Embryonic facial prominence (tissue), 1 donor: ENCODE measurements at regions not wholly inside any gene's neighbourhood (a gene's known extent, or its start where the extent isn't known, plus 50 kb on each side); places are given as distances from the start of the nearest gene placed in this dataset.

Source experiments
- DNase-seq: peaks from one replicate; pipeline ENCODE4 v3.0.0-alpha.2; 2016; ENCODE audit errors: extremely low spot score

DNA sequence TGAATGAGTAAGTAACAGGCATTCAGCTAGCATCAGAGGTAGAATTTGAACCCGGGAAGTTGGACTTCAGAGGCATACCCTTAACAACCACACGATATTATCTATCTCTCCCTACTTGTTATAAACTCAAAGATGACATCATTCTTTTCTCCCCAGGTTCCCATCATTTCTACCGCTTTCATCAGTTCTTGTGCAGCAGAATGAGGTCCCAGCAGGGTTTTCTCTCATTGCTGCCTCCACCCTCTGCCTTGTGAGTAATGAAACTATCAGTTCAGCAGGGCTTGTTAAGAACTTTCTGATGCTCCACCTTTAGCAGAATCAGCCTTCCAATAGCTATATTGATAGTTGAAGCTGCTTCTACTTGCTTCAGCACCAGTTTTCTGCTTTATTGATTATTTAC is 487.5 kb upstream of the KCNMB2 start:
- DNase-seq: no peak

DNA sequence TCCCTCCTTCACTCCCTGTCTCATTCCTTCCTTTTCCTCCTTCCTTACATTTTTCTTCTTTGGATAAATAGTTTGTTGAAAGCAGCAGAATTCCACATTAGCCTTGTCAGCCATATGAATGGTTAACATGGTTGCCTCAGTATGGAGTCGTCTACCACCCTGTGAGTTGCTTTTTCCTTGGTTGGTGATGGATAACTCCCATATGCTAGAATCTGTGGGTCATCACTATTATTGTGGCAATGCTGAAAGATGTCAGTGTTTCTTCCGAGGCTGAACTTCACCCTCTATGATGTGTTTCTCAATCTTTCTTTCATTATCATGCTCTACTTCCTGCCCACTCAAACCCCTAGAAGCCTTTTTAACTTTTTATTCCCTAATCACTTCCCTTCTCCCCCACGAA is 481.8 kb upstream of the KCNMB2 start:
- no peak for DNase-seq

DNA sequence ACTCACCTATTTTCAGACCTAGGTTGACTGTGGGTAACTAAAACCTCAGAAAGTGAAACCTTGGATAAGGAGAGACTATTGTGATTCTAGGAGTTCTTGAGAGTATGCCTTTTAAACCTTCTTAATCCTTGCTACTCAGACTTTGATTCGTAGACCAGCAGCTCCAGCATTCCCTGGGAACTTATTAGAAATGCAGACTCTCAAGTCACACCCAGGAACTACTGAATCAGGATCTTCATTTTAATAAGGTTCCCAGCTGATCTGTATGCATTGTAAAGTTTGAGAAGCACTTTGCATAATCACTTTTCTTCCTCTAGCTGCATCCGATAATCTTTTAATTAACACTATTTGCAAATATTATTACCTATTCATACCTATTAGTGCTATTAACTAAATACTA is 480.3 kb upstream of the KCNMB2 start:
- no peak for DNase-seq

DNA sequence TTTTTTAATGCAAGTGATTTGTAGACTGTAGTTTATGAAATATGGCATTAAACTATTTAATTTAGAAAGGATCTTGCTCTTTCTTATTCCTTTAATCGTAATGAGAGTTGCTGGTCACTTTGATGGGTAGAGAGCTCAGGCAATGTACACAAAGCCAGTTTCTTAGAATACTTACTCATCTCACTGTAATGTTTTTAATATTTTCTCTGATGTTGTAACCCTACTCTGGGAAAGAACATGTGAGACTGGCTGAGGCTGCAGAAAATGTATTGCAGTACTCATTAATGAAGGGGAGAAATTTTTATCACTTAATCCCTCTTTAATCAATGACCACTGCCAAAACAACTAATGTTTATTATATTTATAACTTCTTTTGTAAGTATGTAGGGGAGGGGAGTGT is 479.4 kb upstream of the KCNMB2 start:
- no peak for DNase-seq

DNA sequence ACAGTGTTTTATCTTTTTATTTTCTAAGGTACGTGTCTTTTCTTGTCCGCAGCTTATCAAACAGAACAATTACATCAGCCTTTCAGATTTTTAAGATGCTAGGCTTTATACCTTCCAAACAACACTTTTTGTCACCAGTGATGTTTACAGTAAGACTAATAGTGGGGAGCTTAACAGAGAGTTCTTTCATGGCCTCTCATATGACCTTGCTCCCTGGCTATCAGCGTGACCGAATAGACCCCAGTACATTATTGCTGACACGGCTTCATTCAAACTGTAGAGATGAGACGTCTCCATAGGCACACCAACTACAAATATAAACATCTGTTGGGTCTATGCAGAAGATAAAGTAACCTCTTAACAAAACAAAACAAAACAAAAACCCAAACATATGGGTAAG is 477.6 kb upstream of the KCNMB2 start:
- DNase-seq: no peak

DNA sequence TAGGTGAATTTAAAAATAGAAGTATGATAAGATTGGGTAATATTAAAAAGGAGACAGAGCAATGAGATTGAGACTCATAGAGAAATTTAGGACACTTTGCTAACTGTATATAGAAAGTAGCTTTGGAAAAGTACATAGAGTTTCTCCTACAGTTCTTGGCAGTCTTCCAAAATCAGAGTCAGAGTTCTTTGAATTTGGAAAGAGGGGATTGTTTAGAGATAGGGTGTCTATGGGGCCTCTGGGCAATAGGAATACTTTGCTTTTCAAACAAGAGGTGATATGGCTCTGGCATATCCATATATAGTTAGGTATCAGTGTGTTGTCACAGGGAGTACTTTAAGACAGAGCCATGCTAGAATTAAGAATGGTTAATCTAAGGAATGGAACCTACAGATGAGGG is 477.1 kb upstream of the KCNMB2 start:
- no peak for DNase-seq

DNA sequence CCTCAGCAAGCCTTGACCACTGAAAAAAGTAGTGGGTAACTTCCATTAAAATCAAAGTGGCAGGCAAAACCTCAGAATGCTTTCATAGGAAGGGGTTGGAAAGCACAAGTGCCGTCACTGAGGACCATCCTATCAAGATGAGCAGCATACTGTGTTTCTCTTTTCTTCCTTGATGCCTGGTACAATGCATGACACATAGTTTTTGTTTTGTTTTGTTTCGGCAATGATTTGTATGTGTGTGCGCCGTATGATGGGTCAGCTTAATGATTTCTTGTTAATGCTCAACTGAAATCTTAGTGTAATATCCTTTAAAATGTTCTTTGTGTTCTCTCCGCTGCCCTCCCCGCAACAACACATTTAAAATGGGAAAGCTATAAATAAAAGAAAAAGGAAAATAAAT is 476.4 kb upstream of the KCNMB2 start:
- no peak for DNase-seq

DNA sequence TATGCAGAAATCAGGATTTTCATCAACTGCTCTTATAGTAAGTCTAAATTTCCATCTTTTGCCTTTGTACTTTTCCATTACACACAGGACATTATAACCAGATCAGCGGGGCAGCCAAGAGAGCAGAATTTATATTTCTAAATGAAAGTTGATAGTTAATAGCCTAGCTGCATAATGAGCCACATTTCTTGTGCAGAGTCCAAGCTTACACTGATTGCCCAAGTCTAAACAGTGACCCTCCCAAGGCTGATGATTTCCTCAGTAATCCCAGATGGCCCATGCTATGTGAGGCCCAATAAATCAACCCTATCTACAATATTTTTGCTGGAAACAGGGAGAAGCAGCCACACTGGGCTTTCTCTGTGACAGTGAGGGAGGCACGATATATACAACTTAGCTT is 475.8 kb upstream of the KCNMB2 start:
- no peak for DNase-seq

DNA sequence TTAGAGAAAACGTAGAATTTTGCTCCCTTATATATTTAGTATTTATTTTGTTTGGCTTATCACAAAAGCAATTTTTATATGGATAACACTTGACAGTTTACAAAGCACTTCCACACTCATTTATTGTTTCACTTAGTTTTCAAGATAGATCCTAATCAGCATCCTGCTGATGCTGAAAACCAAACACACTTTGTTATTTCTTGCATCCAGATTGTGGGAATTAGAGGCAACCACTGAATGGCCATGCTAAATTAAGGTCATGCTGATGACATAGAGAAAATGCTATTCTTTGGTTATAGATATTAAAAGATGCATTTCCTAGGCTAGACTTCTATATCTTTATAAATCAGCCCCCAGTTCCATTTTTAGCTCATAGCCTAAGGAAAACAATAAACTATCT is 474.1 kb upstream of the KCNMB2 start:
- no peak for DNase-seq

DNA sequence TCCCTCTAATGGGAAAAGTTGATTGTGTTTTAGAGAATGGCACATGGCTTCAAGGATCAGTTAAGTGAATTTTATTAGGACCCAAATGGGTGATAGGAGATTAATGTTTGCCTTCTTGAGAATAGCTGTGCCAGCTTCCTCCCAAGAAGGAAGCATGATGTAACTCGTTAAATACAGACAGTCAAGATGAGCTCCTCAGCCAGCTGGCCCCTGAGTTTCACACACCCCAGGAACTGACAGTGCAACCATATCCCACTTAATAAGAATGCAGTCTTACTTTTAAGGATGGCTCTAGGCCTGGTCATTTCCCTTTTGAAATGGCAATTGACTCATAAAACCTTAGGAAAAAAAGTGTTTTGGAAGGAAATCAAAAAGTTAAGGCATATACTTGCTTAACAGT is 472.8 kb upstream of the KCNMB2 start:
- no peak for DNase-seq

DNA sequence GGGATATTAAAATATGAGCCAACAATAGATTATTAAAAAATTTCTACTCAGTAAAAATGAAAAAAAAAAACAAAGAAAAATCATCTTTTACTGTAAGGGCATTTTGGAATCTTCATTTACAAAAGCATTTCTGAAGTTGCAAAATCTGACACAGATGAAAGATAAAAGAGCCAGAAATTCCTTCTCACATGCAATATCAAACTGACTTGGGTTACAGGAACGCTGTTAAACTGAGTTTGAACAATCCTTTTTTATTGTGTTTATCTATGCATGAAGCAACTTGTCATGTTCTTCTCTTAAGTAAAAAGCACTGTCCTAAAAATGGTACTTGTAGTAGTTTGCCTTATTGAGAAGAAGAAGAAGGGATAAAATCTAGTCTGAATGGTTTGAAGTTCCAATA is 468.5 kb upstream of the KCNMB2 start:
- DNase-seq: no peak

DNA sequence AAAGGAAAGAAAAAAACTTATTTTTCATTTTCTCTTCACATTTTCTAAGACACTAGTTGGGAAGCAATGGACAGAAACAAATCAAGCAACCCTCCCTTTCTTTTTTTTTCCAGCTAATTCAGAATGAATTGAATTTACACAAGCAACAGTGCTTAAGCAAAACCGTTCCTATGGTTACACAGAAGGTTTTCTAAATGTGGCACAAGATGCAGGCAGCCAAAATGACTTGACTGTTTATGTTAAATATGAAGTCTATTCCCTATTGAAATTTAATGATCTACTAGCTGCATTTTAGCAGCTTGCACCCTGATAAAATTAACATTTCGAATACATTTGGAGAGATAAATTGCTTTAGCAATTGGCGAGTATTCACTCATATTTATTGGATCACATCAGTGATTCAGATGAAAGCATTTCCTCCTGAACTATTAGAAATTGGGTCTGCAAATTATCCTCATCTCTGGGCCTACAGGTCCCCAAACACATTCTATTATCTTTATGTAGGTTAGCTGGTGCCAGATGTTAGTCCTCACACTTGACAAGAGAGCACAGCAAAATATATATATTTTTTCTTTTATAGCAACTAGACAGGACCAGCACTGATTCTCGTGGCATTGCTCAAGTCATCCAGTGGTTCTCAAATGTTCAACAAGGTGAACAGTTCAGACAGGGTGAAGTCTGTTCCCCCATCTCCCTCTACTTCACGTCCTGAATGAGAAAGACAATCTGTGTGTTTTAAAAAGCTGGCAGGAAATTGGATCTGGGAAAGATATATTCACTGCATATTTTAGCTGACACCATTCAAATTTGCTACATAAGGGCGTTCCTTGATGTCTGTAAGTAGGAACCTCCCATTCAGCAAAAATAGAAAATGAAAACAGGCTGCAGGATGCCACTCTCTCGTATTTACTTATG is 463.6 kb upstream of the KCNMB2 start:
- DNase-seq: peak; percentile 70

DNA sequence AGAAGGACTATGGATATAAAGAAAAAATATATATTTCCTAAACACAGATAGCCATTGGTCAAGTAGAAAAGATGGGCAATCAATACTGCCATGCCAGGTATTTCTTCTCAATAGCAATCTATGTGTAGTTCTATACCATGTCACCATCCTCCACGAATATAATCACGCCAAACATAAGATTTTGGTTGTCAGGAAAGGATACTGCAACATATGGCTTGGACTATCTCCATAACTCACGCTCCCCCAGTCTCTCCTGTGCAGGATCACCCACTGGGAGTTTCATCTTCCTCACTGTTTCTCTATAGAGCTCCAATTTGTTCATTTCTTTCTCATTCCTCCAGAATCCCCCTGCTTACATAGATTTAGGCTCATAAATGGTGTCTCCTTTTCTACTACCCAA is 462.9 kb upstream of the KCNMB2 start:
- DNase-seq: no peak

DNA sequence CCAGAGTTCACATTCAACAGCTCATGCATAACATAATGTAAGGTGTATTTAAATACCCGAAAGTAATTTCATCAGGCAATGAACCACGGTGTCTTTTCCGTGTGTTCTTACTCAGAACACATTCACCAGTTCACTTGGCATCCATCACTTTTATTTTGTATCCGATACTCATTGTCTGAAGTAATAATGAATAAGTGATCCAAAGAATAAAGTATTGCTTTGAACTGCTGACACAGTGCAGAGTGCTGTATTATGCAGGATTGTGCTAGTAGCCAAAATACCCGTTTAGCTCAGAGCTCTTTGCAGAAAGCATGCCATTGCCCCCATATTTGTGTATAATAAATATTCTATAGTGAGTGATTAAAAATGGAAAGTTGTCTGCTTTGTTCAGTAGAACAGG is 460.9 kb upstream of the KCNMB2 start:
- DNase-seq: no peak

DNA sequence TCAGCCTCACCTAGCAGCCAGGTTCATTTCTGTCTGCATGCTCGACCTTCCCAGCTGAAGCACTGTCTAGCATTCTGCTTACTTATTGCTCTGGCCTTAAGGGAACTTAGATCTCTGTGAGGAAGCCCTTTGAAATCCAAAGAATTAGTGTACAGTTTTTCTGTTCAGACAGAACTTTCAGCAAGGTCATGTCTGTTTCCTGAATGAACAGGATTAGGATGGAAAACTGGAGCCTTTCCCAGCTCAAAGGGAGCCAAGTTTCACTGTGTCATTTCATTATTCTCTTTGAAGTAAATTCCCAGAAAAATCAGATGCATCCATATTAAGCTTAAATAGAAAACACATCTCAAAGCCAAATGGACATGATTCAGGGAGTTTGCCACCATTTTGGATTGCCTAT is 457.3 kb upstream of the KCNMB2 start:
- DNase-seq: no peak

DNA sequence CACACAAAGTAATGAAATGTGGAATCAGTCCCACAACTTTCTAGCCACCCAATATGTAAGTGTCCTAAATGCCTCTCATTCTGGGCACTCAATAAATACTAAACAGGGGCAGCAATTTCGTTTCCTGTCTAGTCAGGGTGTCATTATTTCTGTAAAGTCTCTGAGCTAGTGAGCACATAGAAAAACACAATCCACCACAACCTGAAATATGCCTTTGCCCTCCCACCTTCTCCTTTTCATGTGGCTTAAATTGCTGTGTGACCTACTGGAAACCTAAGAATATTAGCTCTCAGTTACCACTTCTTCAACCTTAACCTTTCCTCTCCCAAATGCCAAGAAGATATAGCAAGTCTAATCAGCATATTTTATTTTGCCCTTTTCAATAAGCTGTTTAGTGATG is 456.3 kb upstream of the KCNMB2 start:
- no peak for DNase-seq

DNA sequence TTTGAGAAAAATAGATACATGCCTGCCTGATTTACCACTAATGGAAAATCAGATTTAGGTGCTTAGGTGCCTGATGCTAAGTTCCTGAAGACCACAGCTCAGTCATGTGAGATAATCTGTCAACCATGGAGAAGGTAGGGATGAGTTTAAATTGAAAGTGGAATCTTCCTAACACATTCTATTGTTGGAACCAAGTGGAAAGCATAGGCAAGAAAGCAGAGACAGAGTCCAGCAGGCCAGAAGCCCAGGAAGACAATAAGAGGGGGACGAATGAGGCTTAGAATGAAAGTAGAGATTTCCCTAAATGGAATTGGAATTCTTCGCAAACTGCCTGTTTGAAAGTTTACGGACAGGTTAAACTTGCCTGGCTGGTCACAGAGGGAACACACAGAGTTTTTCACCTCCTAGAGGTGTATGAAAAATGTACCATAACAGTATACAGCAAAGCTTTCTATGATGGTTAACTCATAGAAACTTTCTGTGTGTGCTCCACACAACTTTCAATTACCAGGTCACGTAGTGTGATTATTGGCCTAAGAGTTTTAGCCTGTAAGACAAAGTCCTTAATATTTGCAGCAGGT is 453.8 kb upstream of the KCNMB2 start:
- no peak for DNase-seq

DNA sequence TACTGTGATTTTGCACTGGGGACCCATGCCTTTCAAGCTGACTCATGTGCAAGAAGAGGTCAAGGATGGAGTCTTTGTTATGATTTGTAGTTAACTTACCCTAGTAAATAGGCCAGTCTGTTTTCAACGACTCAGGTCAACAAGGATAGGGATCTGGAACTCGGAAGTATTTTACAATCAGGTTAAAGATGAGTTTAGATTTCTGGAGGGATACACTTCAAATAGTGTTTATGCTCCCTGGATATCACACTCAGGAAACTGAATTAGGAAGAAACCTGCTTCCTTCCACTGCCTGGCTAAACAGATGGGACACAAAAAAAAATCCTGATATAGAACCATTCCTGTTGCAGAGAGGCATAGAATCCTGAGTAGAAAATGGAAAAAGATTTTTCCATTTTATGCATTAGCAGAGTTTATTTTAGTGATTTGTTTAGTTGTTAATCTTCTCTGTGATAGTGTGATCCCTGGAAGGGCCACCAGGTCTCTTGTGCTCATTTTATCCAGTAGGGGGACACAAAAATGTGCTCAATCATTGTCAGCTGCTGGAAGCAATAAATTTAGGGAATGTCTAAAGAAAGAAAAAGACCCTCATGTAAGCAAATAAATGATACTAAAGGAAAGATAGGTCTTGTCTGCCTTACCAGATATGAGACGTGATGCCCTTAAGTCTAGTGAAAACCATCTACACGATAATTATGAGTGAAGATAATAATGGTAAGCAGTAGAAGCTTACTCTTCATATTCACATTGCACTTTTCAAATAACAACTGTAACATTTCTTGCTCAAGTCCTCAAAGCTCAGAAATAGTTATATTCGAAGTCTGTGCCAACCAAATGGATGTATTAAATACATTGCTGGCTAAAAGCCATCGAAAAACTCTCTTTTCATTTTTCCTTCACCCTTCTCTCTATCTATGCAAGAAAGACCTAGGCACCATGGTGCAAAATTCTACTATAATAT is 452.1 kb upstream of the KCNMB2 start:
- peak; percentile 39 for DNase-seq

DNA sequence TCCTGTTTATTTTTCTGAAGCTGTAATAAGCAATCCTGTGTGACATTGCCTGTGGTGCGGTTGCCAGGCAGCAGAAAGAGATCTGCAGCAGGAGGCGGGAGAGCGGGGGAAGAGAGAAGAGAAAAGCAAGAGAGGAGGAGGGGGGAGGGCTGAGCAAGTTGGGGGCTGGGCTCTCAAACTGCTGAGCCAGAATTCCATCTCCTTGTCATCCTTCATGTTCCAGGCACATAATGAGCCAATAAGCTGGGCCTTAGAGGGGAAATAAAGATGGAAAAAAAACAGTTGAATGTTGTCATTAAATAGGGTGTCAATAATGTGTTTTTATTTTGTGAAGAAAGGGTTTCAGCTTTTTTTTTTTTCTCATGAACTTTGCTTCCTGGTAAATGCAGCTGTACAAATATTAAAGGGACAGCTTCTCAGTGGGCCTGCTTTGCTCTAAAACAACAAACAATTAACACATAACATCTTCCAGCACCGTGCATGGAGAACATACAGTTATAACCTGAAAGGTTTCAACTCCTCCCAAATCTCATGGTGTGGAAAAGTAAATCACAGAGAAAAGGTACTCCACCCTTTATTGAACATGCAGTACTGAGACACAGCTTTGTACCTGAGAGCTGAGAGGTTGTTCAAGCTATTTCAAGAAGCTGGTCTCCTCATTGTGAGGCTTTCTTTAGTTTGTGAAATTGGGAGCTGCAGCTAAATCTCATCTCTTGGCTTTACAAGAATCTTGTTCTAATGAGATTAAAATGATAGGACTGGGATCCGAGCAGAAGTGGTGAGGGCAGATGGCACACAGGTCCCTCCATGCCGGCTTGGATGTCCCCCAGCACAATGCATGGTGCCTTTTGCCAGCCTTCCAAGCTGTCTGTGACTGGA is 451.1 kb upstream of the KCNMB2 start:
- DNase-seq: peak; percentile 91

DNA sequence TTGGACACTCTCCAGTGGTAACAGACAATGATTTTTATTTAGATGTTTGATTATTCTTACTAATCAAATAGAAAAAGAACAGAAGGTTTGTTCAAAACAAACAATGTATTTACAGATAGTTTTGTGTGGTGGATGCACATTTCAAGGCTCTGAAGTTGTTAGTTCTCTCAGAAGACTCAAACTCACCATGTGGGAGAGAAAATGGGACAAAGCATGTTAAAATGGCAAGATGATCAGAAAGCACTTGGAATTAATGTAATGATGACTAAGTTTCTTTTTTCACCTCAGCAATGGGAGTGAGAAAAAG is 450.5 kb upstream of the KCNMB2 start:
- no peak for DNase-seq

DNA sequence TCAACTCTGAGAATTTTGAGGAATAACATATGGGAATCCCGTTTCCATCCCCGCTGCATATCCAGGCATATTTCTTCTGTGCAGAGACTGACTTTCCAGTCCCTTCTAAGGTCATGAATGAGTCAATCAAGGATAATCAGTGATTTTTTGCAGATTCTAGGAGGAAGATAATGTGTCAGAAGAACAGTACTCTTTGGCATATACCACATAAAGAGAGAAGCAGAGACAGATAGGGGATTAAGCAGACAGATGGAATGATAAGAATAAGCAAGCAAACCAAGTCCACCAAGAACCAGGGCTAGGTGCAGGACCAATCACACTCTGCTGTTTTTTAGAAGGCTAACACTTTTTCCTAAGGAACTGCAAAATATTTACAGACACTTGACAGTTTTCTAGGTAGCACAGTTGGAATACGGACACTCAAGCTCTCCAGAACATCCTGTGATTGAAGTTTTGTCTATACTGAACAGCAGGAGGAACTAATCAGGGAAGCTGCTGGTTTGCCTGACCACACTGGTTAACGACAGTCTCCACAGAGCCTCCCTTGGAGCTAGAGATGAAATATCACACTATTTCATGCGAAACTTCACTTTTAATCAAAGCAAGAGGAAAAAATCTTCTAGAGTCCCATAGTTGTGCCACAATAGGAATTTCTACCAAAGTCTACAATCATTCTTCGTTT is 450.0 kb upstream of the KCNMB2 start:
- no peak for DNase-seq
